Urothelium cell line (cell line): ENCODE measurements at regions not wholly inside any gene's neighbourhood (a gene's known extent, or its start where the extent isn't known, plus 50 kb on each side); places are given as distances from the start of the nearest gene placed in this dataset.
"Not testable (repeated sequence)": the region's sequence is repeated elsewhere in the genome, so short reads cannot be mapped to it uniquely, and the experiment has no call there.

Source experiments
- DNase-seq: peaks from one replicate; pipeline ENCODE4 v3.0.0; 2011; ENCODE audit warnings: low spot score, mixed read lengths
- FAIRE-seq: peaks from 2 replicates; lab custom pipeline; 2011; peaks lifted over from hg19 to GRCh38; lab: Jason Lieb, UNC

DNA sequence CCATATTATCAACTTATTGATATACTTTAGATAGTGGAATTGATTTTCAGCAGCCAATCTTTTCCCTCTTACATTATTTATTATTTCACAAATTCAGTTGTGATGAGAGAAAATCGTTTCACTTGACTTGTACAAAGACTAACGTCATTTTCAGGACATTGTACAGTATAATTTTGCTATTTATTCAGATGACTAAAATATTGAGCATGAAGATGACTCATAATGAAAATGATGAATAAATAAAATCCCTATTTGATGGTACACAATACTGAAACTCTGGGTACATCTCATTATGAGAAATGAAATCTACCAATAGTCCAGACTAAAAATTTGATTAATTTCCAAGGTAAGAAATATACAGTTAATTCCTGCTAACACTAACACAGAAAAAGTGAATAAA, 316.4 kb downstream of the CCDC74A start:
- not testable (repeated sequence) for FAIRE-seq, DNase-seq

DNA sequence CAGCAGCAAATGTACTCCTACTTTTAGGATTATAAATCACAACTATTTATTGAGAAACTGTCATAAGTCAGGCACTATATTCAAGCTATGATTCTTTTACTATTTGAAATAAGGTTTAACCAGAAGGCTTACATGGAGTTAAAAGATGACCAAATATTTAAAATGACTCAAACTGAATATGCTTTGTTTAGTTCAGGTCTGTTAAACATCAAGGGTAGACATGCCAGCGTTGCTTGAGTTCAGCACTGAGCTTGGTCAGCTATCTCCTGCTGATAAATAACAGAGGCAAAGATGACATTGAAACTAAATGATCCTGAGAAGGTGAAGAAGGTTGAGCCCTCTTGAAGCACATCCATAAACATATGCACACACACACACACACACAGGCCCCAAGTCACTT, 305.6 kb downstream of the ANKRD30BL start:
- FAIRE-seq: peak; percentile 48

DNA sequence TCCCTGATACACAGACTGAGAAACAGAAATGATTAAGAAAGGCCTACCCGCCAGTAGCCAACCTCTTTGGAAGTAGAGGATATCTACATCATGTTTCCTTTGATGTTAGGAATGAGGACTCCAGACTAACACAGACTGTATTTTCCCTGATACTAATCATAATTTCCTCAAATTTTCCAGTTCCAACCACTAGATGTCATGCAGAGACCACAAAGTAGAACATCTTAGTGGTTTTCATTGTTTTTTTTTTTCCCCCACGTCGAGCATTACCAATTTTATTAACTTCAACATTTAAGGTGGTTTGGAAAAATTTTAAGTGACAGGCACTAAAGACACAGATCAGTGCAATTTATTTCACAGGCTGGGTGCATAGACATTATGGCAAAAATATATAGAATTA, 303.6 kb downstream of the ANKRD30BL start:
- not testable (repeated sequence) for FAIRE-seq, DNase-seq

More for the DNA sequence above, 305.6 kb downstream of the ANKRD30BL start:
- not testable (repeated sequence) for DNase-seq
